Omental fat pad (tissue), 3 donors: ENCODE measurements at regions not wholly inside any gene's neighbourhood (a gene's known extent, or its start where the extent isn't known, plus 50 kb on each side); places are given as distances from the start of the nearest gene placed in this dataset.

Experiments used
- ATAC-seq: fragments of 150-250 bp; one replicate; pipeline ENCODE4 v1.9.1; 2016; ENCODE audit warnings: mild to moderate bottlenecking, moderate library complexity; ENCODE audit not compliant: low FRiP score
- DNase-seq: peaks from one replicate; pipeline ENCODE4 v3.0.0-alpha.2; 2019; ENCODE audit warnings: low spot score
- TF ChIP-seq, protein P1 (sequence below), 3 donors: fragments of 450-650 bp; IDR thresholded peaks; one replicate each; pipeline ENCODE4 v1.5.1; 2016 to 2017; ENCODE audit warnings: antibody characterized with exemption in 3 of 3, mild to moderate bottlenecking in 3 of 3, moderate library complexity in 2 of 3

DNA sequence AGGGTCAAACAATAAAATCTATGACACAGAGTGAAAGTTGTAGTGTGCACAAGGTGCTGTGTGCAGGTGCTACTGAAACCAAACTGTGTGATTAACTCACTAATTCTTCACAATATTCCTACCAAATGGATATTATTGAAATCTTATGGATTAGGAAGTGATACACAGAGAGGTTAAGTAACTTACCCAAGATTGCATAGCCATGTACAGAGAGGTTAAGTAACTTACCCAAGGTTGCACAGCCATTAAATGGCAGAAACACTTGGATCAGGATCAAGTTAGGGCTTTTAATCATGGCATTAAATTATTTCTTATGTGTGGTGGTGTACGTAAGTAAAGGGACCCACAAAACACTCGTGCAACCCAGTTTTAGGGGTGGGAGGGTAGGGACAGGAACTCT lies 771.4 kb downstream of the AACS start:
- DNase-seq (no peak), ATAC-seq (no peak)
- TF ChIP-seq, protein P1, sequence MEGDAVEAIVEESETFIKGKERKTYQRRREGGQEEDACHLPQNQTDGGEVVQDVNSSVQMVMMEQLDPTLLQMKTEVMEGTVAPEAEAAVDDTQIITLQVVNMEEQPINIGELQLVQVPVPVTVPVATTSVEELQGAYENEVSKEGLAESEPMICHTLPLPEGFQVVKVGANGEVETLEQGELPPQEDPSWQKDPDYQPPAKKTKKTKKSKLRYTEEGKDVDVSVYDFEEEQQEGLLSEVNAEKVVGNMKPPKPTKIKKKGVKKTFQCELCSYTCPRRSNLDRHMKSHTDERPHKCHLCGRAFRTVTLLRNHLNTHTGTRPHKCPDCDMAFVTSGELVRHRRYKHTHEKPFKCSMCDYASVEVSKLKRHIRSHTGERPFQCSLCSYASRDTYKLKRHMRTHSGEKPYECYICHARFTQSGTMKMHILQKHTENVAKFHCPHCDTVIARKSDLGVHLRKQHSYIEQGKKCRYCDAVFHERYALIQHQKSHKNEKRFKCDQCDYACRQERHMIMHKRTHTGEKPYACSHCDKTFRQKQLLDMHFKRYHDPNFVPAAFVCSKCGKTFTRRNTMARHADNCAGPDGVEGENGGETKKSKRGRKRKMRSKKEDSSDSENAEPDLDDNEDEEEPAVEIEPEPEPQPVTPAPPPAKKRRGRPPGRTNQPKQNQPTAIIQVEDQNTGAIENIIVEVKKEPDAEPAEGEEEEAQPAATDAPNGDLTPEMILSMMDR (IDR thresholded peaks at IDR 0.05): no peak

DNA sequence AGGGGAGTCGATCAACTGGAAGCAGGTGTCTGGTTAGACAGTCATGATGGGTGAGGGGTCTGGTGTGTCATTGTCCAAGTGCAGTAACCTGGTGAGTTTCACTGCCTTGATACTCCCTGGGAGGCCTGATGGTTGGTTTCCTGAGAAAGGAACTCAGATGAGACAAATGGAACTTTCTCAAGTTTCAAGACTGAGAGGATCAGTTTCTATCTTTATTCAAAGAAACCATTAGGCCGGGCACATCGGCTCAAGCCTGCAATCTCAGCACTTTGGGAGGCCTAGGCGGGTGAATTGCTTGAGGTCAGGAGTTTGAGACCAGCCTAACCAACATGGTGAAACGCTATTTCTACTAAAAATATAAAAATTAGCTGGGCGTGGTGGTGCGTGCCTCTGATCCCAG lies 776.1 kb downstream of the AACS start:
- DNase-seq (no peak), ATAC-seq (no peak)
- TF ChIP-seq, protein P1 (IDR thresholded peaks at IDR 0.05): no peak

DNA sequence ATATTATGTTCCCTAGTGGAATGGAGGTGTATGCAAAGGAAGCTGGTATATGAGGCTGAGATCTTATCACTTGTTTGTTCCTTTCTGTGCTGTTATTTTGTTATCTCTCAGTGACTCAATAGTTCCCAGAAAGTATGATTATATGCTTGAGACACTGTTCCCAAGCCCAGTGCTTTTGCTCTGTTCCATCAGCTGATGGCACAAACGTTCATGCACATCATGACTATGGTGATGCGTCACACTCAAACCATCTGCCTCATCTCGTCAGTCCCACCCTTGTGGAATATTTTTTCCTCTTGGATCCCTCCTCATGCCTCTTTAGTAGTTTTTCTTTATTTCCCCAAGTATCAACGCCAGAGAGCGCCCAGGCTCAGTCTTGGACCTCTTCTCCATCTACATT lies 786.9 kb downstream of the AACS start:
- DNase-seq (no peak), ATAC-seq (no peak)
- TF ChIP-seq, protein P1 (IDR thresholded peaks at IDR 0.05): no peak

DNA sequence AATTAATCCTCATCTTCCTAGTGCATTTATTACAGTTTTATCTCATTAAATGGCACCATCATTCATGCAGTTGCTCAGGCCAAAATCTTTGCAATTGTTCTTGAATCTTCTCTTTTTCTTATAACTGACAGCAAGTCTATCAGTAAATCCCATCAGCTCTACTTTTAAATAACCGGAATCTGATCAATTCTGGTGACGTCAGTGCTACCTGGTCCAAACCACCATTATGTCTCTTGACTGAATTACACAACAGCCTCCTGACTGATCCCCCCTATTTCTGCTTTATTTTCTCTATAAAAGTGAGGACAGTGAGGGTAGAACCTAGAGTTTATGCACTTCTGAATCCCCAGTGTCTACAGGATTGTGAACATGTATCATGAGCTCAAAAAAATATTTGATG lies 787.4 kb downstream of the AACS start:
- DNase-seq (no peak), ATAC-seq (no peak)
- TF ChIP-seq, protein P1 (IDR thresholded peaks at IDR 0.05): no peak

DNA sequence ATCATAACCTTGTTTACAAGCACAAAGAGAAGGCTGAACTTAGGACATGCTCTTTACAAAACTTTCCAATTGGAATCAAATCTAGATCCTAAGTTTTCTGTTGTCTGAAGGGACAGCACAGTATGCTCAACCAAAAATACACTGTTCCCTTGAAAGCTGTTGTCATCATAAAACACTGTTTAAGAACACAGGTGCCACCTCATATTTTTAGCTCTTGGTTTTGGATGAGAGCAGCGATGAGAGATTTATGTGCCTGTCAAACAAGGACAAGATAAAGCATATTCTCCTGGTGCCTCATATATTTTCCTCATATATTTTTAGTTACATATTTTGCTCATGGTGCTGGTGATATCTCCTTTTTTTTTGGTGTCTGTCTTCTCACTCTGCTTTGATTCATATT lies 788.4 kb downstream of the AACS start:
- no peak for ATAC-seq
- TF ChIP-seq, protein P1 (IDR thresholded peaks at IDR 0.05): no peak
- DNase-seq: no peak

DNA sequence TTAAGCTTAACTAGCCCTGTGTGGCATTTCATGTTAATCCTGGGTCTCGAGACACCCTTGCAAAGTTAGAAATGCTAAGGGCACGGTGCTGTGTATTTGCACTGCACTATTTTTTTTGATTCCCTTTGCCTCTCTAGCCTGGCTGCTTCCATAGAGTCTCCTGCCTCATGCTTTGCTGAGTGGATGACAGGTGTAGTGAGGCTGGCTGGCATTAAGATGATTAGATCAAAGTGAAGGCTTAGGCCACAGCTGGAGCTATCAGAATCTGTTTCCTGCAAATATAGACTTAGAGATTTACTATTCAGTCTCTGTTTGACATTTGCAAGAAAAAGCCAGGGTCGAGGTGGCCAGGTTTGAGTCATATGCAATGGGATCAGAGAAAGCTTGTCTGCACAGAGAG lies 791.1 kb downstream of the AACS start:
- ATAC-seq (no peak), DNase-seq (no peak)
- TF ChIP-seq, protein P1 (IDR thresholded peaks at IDR 0.05): no peak

DNA sequence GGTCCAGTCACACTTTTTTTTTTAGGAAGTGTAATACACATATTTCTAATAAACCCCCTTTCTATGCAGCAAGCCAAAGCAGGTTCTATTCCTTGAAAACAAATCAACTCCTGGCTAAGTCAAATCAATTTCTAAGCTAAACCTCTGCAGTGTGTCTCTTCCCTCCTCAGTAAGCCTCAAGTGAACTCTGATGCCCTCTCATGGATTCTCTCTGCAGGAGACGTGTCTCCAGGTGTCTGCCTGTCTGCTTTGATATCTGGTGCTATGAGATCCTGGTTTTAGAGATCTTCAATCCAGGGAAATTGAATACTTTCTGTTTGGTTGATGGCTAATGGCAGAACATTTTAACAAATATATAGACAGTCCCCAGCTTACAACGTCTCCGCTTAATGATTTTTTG lies 791.7 kb downstream of the AACS start:
- TF ChIP-seq, protein P1 (IDR thresholded peaks at IDR 0.05): no peak
- DNase-seq (no peak), ATAC-seq (no peak)
